NCI-H2227 (cell line): ENCODE measurements at regions not wholly inside any gene's neighbourhood (a gene's known extent, or its start where the extent isn't known, plus 50 kb on each side); places are given as distances from the start of the nearest gene placed in this dataset.

Experiments
- DNase-seq: peaks from one replicate; lab custom pipeline; 2025; ENCODE audit not compliant: unreplicated experiment; lab: John Stamatoyannopoulos, UW

- no peak for DNase-seq
These were observed 134.7 kb upstream of the AGR3 start for GRCh38 chr7:17016402-17017010.

GRCh38 chr7:17019106-17019505 lies 137.3 kb upstream of the AGR3 start:
- DNase-seq: no peak

- no peak for DNase-seq
These were observed 138.5 kb upstream of the AGR3 start for GRCh38 chr7:17020250-17020649.

GRCh38 chr7:17021205-17021604 lies 139.4 kb upstream of the AGR3 start:
- no peak for DNase-seq

- DNase-seq: no peak
These were observed 141.1 kb upstream of the AGR3 start for GRCh38 chr7:17022920-17023319.

GRCh38 chr7:17026269-17026668 lies 144.5 kb upstream of the AGR3 start:
- DNase-seq: no peak

- DNase-seq: no peak
These were observed 145.5 kb upstream of the AGR3 start for GRCh38 chr7:17027143-17027788.

- no peak for DNase-seq
These were observed 146.0 kb upstream of the AGR3 start for GRCh38 chr7:17027789-17028152.

GRCh38 chr7:17029150-17029549 lies 147.4 kb upstream of the AGR3 start:
- no peak for DNase-seq

- no peak for DNase-seq
These were observed 148.8 kb upstream of the AGR3 start for GRCh38 chr7:17030559-17030958.

GRCh38 chr7:17031906-17032551 lies 150.2 kb upstream of the AGR3 start:
- no peak for DNase-seq

GRCh38 chr7:17033245-17033644 lies 151.5 kb upstream of the AGR3 start:
- no peak for DNase-seq

GRCh38 chr7:17036584-17036983 lies 154.8 kb upstream of the AGR3 start:
- DNase-seq: no peak

- no peak for DNase-seq
These were observed 155.6 kb upstream of the AGR3 start for GRCh38 chr7:17037356-17037755.

GRCh38 chr7:17038160-17038782 lies 156.5 kb upstream of the AGR3 start:
- DNase-seq: no peak

GRCh38 chr7:17038783-17039170 lies 157.0 kb upstream of the AGR3 start:
- DNase-seq: no peak

- no peak for DNase-seq
These were observed 157.6 kb upstream of the AGR3 start for GRCh38 chr7:17039372-17039771.

GRCh38 chr7:17040716-17041115 lies 158.9 kb upstream of the AGR3 start:
- DNase-seq: no peak

- no peak for DNase-seq
These were observed 159.5 kb upstream of the AGR3 start for GRCh38 chr7:17041324-17041723.

- DNase-seq: no peak
These were observed 160.4 kb upstream of the AGR3 start for GRCh38 chr7:17042211-17042610.

GRCh38 chr7:17043012-17043877 lies 161.5 kb upstream of the AGR3 start:
- no peak for DNase-seq
